ENCODE measurements at regions not wholly inside any gene's neighbourhood (a gene's known extent, or its start where the extent isn't known, plus 50 kb on each side); places are given as distances from the start of the nearest gene placed in this dataset.
A peak's percentile ranks its signal among the peaks of the same experiment; 100 is the strongest.

DNA sequence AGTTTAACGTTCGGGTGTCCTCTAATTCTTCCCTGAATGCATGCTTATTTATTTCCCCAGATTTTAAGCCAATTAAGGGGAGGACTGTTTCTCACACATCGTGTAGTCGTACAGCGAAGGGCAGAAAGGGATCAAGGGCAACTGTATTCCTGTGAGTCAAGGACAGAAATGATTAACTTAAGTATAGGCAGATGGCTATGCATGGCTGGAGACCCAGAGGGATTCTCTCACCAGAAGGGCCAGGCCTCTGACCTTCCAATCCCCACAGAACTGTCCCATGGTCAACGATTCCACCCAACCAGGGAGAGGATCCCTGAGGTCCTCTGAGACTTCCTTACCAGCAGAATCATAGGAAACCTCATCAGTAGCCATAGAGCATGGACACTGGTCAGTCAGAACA lies 161.8 kb upstream of the MAP1B start:
- DNase-seq: no peak

DNA sequence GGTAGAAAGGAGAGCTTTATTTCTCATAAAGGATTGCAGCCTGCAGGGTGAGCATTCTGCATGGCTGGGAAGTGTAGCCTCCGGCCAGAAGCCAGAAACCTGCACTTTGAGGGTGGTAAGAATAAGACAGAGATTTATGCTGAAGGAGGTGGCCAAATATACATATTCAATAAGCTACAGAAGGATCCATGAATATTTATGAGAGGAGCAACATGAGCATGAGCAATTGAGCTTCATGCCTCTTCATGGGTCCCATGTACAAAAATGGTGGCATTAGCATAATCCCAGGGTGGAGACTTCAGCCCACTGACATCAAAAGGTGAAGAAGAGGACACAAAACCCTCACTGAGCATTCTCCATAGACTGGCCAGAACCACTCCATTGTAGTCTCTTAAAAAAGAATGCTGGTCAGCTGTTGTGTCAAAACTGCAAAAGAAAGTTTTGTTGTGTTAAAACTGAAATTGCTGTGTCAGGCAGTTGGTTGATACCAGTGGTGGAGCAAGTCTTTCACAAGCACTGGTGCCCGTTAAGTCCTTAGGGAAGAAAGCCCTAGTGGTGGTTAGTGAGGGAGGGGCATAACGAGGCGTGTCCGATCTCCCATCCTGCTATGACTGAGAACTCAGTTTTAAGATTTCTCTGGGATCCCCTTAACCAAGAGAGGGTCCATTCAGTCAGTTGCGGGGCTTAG lies 160.8 kb upstream of the MAP1B start:
- no peak for DNase-seq

DNA sequence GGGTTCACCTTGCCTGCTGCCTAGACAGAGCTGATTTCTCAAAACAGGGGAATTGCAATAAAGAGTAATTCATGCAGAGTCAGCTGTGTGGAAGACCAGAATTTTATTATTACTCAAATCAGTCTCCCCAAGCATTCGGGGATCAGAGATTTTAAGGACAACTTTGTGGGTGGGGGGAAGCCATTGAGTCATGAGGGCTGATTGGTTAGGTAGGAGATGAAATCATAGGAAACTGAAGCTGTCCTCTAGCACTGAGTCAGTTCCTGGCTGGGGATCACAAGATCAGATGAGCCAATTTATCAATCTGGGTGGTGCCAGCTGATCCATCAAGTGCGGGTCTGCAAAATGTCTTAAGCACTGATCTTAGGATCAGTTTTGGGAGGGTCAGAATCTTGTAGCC lies 159.1 kb upstream of the MAP1B start:
- no peak for DNase-seq

DNA sequence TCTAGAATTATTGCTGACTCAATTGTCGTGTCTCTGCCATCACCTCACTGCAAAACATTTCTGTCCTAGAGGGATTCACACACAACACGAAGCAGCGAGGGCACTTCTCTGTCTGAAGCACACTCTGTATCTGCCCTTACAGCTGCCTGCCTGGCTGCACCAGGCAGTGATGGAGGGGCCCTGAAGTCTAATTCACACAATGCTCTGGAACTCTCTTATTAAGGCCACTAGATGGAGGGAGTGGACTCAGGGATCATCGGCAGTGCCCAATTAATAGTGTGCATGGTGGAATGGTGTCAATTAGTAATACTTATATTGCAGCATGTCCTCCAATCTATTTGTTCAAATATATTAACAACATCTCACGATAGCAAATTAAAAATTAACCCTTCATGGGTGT lies 157.5 kb upstream of the MAP1B start:
- no peak for DNase-seq

DNA sequence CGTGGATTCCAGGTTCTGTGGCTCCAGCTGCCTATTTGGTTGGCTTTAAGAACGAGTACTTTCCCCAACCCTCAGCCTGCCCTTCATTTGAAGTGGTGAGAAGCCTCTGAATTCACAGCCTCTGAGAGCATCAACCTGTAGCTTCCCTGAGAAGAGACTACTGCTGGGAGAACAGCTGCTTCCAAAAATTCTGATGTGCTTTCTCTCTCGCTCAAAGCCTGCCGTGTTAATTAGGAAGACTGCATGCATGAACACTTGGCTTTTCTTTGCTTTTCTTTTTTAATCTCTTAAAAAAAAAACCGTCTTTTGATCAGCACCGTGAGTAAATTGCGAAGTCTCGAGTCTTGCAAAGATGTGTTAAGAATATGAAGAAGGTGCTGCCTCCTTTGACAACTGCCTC lies 153.4 kb upstream of the MAP1B start:
- peak in 1 of 51 donors; percentile 13 for DNase-seq

DNA sequence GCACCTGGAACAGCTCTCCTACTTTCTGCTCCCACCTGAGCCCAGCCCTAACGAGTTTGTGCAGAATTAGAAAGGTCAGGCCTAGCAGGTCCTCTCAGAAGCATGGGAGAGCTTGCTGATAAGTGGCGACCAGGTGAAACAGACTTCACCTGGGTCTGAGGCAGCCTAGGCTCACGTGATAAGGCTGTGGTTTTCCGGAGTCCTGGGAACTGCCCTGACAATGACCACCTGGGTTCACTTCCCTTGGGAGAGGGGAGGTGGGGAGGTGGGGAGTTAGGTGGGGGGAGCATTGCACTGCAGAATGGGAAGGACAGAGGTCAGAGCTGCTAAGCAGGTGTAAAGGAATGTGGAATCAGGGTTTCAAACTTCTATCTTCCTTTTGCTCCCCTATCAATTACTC lies 152.9 kb upstream of the MAP1B start:
- DNase-seq: no peak

DNA sequence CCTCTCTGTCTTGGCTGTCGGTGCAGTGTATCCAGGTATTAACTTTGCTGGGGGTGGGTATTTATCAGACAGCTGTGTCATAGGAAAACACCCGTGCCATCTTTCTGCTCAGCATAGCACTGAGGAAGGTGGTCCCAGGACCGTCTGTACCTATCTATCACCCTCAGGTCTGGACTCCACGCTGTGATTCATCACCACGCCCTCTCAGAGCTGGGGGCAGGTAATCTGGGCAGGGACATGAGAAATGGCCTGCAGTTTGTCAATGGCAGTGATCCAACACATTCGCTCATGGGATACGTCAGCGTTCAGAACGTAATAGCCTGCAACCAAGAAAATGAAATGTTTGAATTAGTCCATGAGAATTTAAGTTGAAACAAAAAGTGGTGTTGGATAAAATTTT lies 151.6 kb upstream of the MAP1B start:
- no peak for DNase-seq

DNA sequence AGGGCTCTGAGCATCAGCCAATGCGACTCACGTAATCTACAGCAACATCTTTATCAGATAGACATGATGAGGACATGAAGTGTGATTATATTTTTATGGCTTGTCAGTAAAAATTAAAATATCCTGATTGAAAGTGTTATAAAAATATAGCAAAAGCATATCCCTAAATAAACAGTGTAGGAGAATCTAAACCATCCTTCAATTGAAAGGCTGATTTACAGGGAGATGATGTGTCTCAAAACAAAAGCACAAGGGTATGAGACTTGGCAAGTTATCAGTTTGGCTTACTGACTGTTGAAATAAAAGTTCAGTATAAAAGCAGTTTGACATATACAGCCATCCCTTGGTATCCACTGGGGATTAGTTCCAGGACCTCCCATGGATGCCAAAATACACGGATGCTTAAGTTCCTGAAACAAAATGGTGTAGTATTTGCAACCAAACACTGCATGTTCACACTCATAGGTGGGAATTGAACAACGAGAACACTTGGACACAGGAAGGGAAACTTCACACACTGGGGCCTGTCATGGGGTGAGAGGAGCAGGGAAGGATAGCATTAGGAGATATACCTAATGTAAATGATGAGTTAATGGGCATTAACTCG lies 149.9 kb upstream of the MAP1B start:
- no peak for DNase-seq

DNA sequence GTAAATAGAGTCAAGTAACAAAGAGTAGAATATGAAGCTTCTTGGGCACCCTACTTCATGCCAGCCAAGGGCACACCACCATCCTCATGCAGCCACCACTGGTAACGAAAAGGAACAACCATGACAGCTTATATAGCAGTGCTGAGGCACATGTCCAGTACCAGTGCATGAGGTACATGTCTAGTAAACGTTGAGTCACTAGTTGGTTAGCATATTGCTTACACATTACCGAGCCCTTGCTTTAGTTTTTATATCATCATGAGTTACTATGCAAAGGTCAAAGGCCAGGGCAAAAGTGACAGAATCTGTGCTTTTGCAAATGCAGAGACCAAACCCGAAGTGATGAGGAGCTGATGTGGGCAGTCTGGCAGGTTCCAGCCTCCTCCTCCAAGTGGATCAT lies 147.1 kb upstream of the MAP1B start:
- DNase-seq: no peak

DNA sequence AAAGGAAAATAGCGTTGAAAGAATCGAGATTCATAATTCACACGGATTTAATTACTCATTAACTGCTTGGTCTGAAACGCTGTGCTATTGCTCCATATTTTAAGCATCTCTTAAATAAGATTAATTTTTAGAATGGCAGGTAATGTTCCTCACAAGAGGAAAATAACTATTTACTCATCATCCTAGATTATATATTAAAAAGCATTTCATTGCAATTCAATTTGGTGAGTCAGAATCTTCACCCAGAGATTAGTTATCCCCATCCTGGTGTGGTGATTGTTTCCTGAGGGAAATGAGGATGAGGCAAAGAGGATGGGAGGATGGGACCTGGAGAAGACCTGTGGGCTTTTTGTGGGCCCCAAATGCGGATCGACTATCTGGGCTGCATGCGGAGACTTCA lies 145.5 kb upstream of the MAP1B start:
- no peak for DNase-seq

DNA sequence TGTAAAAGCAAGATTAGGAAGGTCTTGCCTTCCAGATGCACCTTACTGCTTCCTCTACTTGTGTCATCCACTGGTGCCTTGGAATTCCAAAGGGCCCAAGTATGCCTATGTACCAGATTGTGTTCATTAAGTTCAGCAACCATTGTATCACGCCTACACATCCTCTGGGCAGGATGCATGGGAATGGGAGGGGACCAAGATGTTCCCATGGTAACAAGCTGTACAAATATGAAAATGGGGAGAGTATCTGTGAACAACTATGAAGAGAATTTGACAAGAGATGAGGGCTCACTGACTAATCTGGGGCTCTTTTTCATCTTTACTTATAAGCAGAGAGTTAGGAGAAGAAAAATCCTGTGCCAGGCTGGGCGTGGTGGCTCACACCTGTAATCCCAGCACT lies 137.8 kb upstream of the MAP1B start:
- peak in 1 of 51 donors; percentile 15 for DNase-seq

DNA sequence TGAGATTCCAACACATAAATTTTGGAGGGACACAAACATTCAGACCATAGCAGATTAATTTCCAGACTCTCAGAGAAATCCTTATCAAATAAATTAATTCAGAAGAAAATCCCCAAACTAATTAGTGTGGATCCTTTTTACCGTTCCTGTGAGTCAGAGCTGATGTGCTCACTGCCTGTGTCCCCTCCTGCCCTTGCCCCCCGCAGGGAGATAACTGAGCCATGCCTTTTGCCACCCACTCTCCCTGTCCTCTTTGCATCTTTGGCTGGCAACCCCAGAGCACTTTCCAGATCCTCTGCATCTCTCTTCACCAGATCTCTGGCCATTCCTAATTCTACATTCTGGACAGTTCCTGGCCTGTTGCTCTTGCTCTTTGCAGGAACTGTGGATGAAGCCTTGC lies 135.4 kb upstream of the MAP1B start:
- DNase-seq: no peak

DNA sequence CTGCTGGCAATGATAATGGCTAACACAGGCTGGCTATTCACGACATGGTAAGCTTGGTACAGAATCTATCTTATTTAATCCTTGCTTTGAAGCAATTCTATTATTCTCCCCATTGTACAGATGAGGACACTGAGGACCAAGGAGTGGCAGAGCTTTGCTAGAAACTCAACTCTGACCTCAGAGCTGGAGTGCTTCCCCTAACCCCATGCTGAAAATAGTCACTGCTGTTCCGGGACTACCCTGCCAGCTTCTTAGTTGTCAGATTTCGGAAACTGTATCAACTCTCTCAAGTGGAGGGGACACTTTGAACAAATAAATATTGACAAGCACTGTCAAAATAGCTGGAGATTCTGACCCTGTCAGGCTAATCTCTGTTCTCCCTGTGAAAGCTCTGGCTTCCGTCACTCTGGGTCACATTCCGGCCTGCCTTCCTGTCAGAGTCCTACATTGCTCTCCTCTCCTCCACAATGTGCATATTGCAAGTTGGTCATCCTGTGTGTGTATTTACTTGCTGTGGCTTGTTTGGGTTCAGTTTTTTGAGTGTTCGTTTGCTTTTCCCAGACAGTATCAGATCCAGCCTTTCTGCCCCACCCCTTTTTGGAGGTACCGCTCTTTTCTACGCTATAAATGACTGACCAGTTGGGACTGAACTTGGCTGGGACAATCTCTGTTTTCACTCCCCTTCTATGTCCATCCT lies 134.3 kb upstream of the MAP1B start:
- DNase-seq: no peak

DNA sequence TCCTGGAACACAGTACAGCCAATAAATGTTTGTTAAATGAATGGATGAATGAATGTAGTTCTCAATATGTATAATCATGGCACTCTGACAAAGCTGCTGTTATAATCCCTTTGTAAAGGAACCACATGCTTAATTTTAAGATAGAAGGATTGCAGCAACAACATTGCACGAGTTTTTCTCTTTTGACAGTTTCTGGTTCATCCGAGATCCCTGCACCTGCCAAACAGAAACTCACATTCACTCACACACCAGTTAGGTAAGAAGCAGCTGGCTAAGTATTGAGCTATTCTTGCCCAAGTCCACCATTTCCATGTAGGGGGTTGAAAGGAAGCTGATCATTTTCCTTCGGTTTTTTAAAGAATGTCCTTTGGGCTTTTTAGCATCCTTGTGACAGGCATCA lies 133.7 kb upstream of the MAP1B start:
- DNase-seq: no peak

DNA sequence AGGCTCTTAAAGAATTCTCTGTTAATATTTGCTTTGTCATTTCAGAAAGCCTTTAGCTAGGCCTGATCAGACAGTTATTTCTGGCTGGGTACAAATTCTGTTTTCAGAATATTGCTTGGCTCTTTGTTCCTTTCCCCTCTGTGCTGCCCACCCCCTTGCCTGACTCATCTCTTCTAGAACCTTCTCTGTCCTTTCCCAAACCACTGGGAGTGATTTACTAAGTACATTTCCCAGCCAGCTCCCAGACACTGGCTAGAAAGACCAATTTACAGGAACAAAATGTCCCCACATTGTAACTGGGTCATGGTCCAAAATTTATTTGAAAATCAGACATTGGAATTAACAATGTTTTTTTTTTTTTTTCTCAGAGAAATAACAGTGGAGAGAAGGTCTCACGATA lies 133.1 kb upstream of the MAP1B start:
- peak in 2 of 51 donors; percentile 10 to 42 for DNase-seq

DNA sequence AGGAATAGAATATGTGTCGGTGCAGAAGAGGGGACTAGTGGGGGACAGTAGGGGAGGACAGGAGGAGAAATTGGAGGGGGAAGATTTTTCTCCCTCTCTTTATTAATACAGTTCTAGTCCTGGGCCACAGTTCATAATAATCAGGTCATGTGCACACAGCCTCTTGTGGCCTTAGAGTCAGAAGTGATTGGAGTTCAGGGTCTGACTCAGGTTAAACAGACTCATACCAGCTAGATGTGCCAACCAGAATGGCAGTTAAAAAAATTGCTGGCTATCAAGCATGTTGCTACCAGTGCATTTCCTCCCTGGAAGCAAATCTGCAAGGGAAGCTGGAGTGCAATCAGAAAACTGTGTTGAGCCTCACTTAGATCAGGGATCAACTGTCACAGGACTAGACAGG lies 132.7 kb upstream of the MAP1B start:
- no peak for DNase-seq

DNA sequence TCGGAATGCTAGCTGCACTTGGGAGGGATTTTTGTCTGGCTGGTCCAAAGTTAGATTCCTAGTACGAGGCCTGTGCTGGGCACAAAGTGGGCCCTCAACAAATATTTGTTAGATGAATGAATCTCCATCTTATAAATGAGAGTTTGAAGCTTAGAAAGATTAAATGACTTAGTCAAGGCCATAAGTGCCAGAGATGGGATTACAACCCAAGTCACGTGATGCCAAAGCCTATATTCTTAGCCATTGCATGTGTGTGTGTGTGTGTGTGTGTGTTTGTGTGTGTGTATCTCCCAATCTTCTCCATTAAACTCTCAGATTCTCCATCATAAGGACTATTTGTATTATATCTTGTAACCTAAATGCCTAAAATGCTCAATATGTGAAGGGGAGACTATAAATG lies 130.8 kb upstream of the MAP1B start:
- DNase-seq: no peak

DNA sequence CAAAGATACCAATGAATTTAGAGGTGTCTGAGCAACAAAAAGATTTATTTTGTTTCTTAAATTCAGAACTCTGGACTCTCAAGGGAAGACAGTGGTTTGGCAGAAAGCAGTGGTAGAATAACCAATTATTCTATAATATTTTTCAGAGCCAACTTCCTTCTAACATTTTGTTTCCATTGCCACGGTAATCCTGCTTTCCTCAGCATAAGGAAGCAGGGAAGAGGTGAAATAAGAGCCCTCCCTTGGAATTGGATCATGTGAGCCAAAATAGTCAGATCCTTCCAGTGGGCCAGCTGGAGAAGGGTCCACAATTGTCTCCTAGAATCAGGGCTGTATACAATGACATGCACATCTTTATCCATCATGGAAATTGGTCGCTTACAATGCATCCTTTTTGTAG lies 130.0 kb upstream of the MAP1B start:
- DNase-seq: no peak

DNA sequence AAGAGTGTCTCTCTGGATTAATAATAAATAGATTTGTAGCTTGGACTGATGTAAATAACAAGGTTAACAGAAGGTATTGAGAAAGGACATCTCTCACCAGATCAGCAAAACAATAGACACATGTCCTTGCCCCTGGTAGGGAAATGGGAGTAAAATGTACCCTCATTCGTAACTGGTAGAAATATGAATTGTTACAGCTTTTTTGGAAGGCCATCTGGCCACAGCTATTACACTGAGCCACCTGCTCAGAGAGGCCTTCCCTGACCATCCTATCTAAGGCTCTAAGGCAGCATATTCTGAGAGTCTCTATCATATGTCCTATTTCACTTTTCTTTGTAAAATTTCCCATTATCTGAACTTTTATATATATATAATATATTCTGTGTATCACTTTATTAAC lies 129.1 kb upstream of the MAP1B start:
- DNase-seq: no peak

DNA sequence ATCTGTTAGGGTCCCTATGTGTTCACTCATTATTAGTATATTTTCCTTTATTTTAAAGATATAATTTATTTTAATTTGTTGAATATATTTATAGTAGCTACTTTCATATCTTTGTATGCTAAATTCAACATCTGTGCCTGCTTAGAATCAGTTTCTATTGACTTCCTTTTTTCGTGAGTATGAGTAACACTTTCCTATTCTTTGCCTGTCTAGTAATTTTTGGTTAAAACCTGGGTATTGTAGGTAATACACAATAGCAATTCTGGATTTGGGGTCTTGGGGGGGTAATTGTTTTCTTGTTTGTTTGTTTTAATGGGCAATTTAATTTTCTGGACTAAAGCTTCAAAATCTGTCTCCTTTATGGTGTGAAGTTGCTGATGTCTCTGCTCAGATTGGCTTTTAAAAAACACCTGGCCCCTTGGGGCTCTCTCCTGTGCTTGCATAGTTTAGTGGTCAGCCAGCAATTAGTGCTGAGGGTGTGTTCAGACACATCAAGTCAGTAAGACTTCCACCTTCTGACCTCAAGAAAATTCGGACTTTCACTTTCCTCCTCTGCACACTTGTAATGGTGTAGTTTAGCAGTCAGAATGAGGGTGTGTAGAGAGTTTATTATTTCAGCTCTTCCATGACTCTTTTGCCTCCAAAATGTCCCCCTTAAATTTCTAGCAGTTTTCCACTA lies 124.4 kb upstream of the MAP1B start:
- no peak for DNase-seq

DNA sequence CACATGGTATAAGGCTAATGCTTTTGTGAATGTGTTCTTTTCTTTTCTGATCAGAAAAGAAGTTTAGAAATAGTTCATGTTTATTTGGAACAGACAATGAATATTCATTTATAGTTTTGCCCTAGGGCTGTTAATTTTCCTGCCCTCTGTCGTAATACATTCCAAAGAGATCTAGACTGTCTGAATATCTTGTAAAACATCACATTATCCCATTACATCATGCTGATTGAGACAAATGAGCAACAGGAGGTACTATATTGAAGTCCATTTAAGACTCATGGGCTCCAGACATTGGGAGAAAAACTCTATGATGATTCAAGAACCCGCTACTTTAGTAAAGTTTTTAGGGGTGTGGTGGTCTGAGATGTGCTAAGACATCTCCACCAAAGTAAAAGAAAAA lies 121.2 kb upstream of the MAP1B start:
- no peak for DNase-seq

DNA sequence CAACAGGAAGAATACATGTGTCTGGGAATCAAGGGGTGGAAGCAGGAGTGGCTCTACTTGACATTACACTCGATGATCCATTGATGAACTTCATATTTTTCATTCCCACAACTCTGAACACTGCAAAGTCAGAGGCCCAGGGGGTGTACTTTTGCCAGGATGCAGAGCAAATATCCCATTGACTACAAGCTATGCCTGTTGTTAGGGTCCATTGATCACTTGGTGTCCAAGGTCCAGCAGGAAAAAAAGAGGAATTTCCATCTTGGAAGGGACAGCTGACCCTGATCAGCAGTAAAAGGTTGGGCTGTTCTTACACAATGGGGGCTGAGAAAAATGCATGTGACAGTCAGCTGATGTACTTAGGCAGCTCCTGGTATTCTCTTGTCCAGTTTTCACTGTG lies 118.5 kb upstream of the MAP1B start:
- no peak for DNase-seq

DNA sequence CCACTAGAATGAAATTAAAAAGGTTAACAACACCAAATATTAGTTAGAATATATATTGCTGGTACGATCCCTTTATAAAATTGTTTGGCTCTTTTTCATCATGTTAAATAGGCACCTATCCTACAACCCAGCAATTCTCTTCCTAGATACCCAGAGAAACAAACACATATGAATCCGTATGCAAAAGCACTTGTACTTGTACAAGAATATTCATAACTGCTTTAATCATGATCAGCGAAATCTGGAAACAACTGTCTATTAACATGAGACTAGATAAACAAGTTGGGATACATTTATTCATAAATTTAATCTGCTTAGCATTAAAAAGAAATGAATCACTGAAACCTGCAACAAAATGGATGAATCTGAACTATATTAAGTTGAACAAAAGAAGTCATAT lies 113.7 kb upstream of the MAP1B start:
- no peak for DNase-seq
